Adrenal gland (tissue), 5 donors: ENCODE measurements at regions not wholly inside any gene's neighbourhood (a gene's known extent, or its start where the extent isn't known, plus 50 kb on each side); places are given as distances from the start of the nearest gene placed in this dataset.

ENCODE experiments used
- CTCF ChIP-seq, 6 experiments: fragments of 450-650 bp in 4 of 6; fragments of 200-600 bp in 2 of 6; sonication (generic) in 1 of 6; IDR thresholded peaks; 1 replicate in 5 of 6; 2 replicates in 1 of 6; pipeline versions ENCODE4 v1.5.1 to v1.8.0; 2016 to 2021; ENCODE audit warnings: antibody characterized with exemption in 6 of 6, mild to moderate bottlenecking in 2 of 6, moderate library complexity in 1 of 6
- POLR2A ChIP-seq, 2 donors: fragments of 450-650 bp; IDR thresholded peaks; one replicate each; pipeline ENCODE4 v1.6.1; 2017; ENCODE audit warnings: antibody characterized with exemption in 2 of 2, mild to moderate bottlenecking in 2 of 2, moderate library complexity in 1 of 2
- donor health status: DM: no; HTN: no; CAD: no.

GRCh38 chr7:124426621-124427020, 339.0 kb downstream of the GPR37 start:
- no peak for TF ChIP-seq CTCF (IDR thresholded peaks at IDR 0.05)
- no peak for TF ChIP-seq POLR2A (IDR thresholded peaks at IDR 0.05)
